H9 (cell line): ENCODE measurements at regions not wholly inside any gene's neighbourhood (a gene's known extent, or its start where the extent isn't known, plus 50 kb on each side); places are given as distances from the start of the nearest gene placed in this dataset.

Experiments
- DNase-seq: peaks from one replicate; pipeline ENCODE4 v3.0.0-alpha.2; 2017
- H2AFZ ChIP-seq: one replicate; pipeline ENCODE4 v1.6.1; 2013; ENCODE audit warnings: mild to moderate bottlenecking, low read length, control low read depth, moderate library complexity
- H2AK5ac ChIP-seq: 2 replicates; pipeline ENCODE4 v1.6.1; 2013; ENCODE audit warnings: low read length, control low read depth, mixed read lengths; ENCODE audit not compliant: insufficient read length
- H2BK120ac ChIP-seq: one replicate; pipeline ENCODE4 v1.6.1; 2013; ENCODE audit warnings: low read depth, mild to moderate bottlenecking, low read length, control low read depth, inconsistent platforms; ENCODE audit not compliant: poor library complexity, severe bottlenecking
- H2BK12ac ChIP-seq: 2 replicates; pipeline ENCODE4 v1.6.1; 2013; ENCODE audit warnings: low read length, control low read depth, mixed read lengths, low read depth; ENCODE audit not compliant: insufficient read length
- H2BK15ac ChIP-seq: 2 replicates; pipeline ENCODE4 v1.6.1; 2013; ENCODE audit warnings: low read depth, low read length, control low read depth
- H2BK20ac ChIP-seq: one replicate; pipeline ENCODE4 v1.6.1; 2013; ENCODE audit warnings: low read depth, mild to moderate bottlenecking, low read length, control low read depth, inconsistent platforms; ENCODE audit not compliant: poor library complexity, severe bottlenecking
- H2BK5ac ChIP-seq: 2 replicates; pipeline ENCODE4 v1.6.1; 2013; ENCODE audit warnings: low read length, control low read depth, mixed read lengths; ENCODE audit not compliant: insufficient read length
- H3K14ac ChIP-seq: 2 replicates; pipeline ENCODE4 v1.6.1; 2013; ENCODE audit warnings: low read length, control low read depth; ENCODE audit not compliant: insufficient read depth
- H3K18ac ChIP-seq: 2 replicates; pipeline ENCODE4 v1.6.1; 2013; ENCODE audit warnings: low read depth, mild to moderate bottlenecking, mixed read lengths, low read length, control low read depth; ENCODE audit not compliant: insufficient read length
- H3K23ac ChIP-seq: 2 replicates; pipeline ENCODE4 v1.6.1; 2013; ENCODE audit warnings: low read length, control low read depth, mixed read lengths, low read depth; ENCODE audit not compliant: insufficient read length
- H3K23me2 ChIP-seq: 2 replicates; pipeline ENCODE4 v1.6.1; 2013; ENCODE audit warnings: low read depth, mild to moderate bottlenecking, mixed read lengths, low read length, control low read depth; ENCODE audit not compliant: insufficient read length, poor library complexity, severe bottlenecking
- H3K27ac ChIP-seq: 2 replicates; pipeline ENCODE4 v1.5.1; 2013; ENCODE audit warnings: low read length, control low read depth, mixed read lengths, low read depth; ENCODE audit not compliant: insufficient read length
- H3K27me3 ChIP-seq: 2 replicates; pipeline ENCODE4 v1.6.1; 2013; ENCODE audit warnings: low read length, control low read depth, inconsistent platforms; ENCODE audit not compliant: insufficient read depth
- H3K4ac ChIP-seq: 2 replicates; pipeline ENCODE4 v1.6.1; 2013; ENCODE audit warnings: low read depth, mild to moderate bottlenecking, control low read depth, inconsistent platforms, low read length, moderate library complexity
- H3K4me1 ChIP-seq: 2 replicates; pipeline ENCODE4 v1.6.1; 2013; ENCODE audit warnings: low read length, control low read depth, inconsistent platforms; ENCODE audit not compliant: insufficient read depth
- H3K4me2 ChIP-seq: 2 replicates; pipeline ENCODE4 v1.6.1; 2013; ENCODE audit warnings: low read length, control low read depth, mixed read lengths; ENCODE audit not compliant: insufficient read length, insufficient read depth
- H3K56ac ChIP-seq: 2 replicates; pipeline ENCODE4 v1.6.1; 2013; ENCODE audit warnings: low read depth, mild to moderate bottlenecking, mixed read lengths, low read length, control low read depth; ENCODE audit not compliant: insufficient read length
- H3K79me1 ChIP-seq: 2 replicates; pipeline ENCODE4 v1.6.1; 2013; ENCODE audit warnings: low read depth, mild to moderate bottlenecking, moderate library complexity, low read length, control low read depth, inconsistent platforms; ENCODE audit not compliant: insufficient read depth, poor library complexity, severe bottlenecking
- H3K79me2 ChIP-seq: 2 replicates; pipeline ENCODE4 v1.6.1; 2013; ENCODE audit warnings: low read length, control low read depth, inconsistent platforms; ENCODE audit not compliant: insufficient read depth
- H3K9ac ChIP-seq: 2 replicates; pipeline ENCODE4 v1.6.1; 2013; ENCODE audit warnings: low read length, control low read depth, mixed read lengths; ENCODE audit not compliant: insufficient read length; ENCODE audit errors: extremely low read depth
- H3K9me3 ChIP-seq: one replicate; pipeline ENCODE4 v1.6.1; 2013; ENCODE audit warnings: low read depth, low read length, inconsistent platforms; ENCODE audit not compliant: control insufficient read depth
- H3T11ph ChIP-seq: one replicate; pipeline ENCODE4 v1.6.1; 2013; ENCODE audit warnings: mild to moderate bottlenecking, low read length, control low read depth, inconsistent platforms
- H4K20me1 ChIP-seq: one replicate; pipeline ENCODE4 v1.6.1; 2013; ENCODE audit not compliant: control insufficient read depth, insufficient read length, insufficient read depth
- H4K5ac ChIP-seq: 2 replicates; pipeline ENCODE4 v1.6.1; 2013; ENCODE audit warnings: low read depth, mild to moderate bottlenecking, mixed read lengths, low read length, control low read depth; ENCODE audit not compliant: insufficient read length
- H4K8ac ChIP-seq: replicated peaks from 2 replicates; pipeline ENCODE4 v1.6.1; 2013; ENCODE audit warnings: low read length, control low read depth, mixed read lengths, low read depth; ENCODE audit not compliant: insufficient read length
- H4K91ac ChIP-seq: 2 replicates; pipeline ENCODE4 v1.6.1; 2013; ENCODE audit warnings: low read depth, mild to moderate bottlenecking, moderate library complexity, mixed read lengths, low read length, control low read depth; ENCODE audit not compliant: insufficient read length
- H3K27ac Mint-ChIP-seq, 3 experiments: 2 replicates in 2 of 3; 3 replicates in 1 of 3; pipeline ENCODE4 v1.8.0; 2020 to 2021; ENCODE audit warnings: mixed read lengths in 3 of 3, mild to moderate bottlenecking in 1 of 3, moderate library complexity in 1 of 3
- H3K27me3 Mint-ChIP-seq: 2 replicates; pipeline ENCODE4 v1.8.0; 2021; ENCODE audit warnings: low read depth, mild to moderate bottlenecking, moderate library complexity, mixed read lengths
- H3K36me3 Mint-ChIP-seq, 3 experiments: 2 replicates in 2 of 3; 3 replicates in 1 of 3; pipeline ENCODE4 v1.8.0; 2020 to 2021; ENCODE audit warnings: low read depth in 3 of 3, mixed read lengths in 3 of 3; ENCODE audit not compliant: insufficient read depth in 1 of 3
- H3K4me1 Mint-ChIP-seq, 2 experiments: 2 replicates each; pipeline ENCODE4 v1.8.0; 2020; ENCODE audit warnings: mixed read lengths in 2 of 2
- H3K4me3 Mint-ChIP-seq, 2 experiments: 2 replicates in 1 of 2; 3 replicates in 1 of 2; pipeline ENCODE4 v1.8.0; 2020 to 2021; ENCODE audit warnings: mild to moderate bottlenecking in 2 of 2, mixed read lengths in 2 of 2, moderate library complexity in 1 of 2
- H3K9me3 Mint-ChIP-seq, 2 experiments: 2 replicates in 1 of 2; 3 replicates in 1 of 2; pipeline ENCODE4 v1.8.0; 2020; ENCODE audit warnings: mild to moderate bottlenecking in 2 of 2, mixed read lengths in 2 of 2, moderate library complexity in 1 of 2
- CTCF ChIP-seq: fragments of 200-600 bp; sonication (generic); conservative IDR thresholded peaks from 3 replicates; pipeline ENCODE4 v1.8.0; 2021; ENCODE audit warnings: antibody characterized with exemption, mild to moderate bottlenecking
- WGBS: extraction: QIAGEN DNeasy Blood & Tissue Kit; methylation state at CpG from one replicate; pipeline ENCODE4 v1.1.7; 2013; ENCODE audit warnings: missing lambda C conversion rate, low lambda C conversion rate, mixed read lengths; ENCODE audit not compliant: insufficient read length; ENCODE audit errors: extremely low coverage; 5-methylcytosine and 5-hydroxymethylcytosine counted together

GRCh38 chr2:126496493-126496892, 159.5 kb upstream of the GYPC start:
- Histone ChIP-seq H3K18ac (no peak overlapping the region), H2BK20ac (no peak overlapping the region), H2BK15ac (no peak overlapping the region), H4K91ac (no peak overlapping the region), H3K27me3 (no peaks in the 10 kb centered on the region), H3T11ph (no peak overlapping the region), H4K20me1 (no peaks in the 10 kb centered on the region), H3K23me2 (no peaks in the 10 kb centered on the region), H3K4me2 (no peak overlapping the region), H3K79me2 (no peaks in the 10 kb centered on the region), H3K56ac (no peak overlapping the region), H3K4ac (no peak overlapping the region), H3K9me3 (no peaks in the 10 kb centered on the region), H3K27ac (no peak overlapping the region), H2BK5ac (no peak overlapping the region), H3K14ac (no peak overlapping the region), H3K4me1 (no peaks in the 10 kb centered on the region), H4K5ac (no peak overlapping the region), H4K8ac (no peak overlapping the region), H2AFZ (no peak overlapping the region), H2AK5ac (no peak overlapping the region), H3K9ac (no peak overlapping the region), H2BK12ac (no peak overlapping the region), H3K23ac (no peak overlapping the region), H3K79me1 (no peaks in the 10 kb centered on the region), H2BK120ac (no peak overlapping the region)
- DNase-seq: no peak
- Mint-ChIP-seq H3K27ac (no peak overlapping the region), H3K4me1 (peaks cover 3 to 5% of the 10 kb centered on the region in 2 experiments; a peak in 2 of 4 replicates), H3K9me3 (peaks cover 19 to 20% of the 10 kb centered on the region in 2 experiments), H3K27me3 (no peaks in the 10 kb centered on the region; the same call in 1 of the 2 replicates), H3K4me3 (no peak overlapping the region), H3K36me3 (peaks cover 8 to 22% (median 15%) of the 10 kb centered on the region in 3 experiments)
- WGBS: no CpG with 5 or more reads among the region's 5 CpGs
- no peak for TF ChIP-seq CTCF
